Erythroblast (primary cell): ENCODE measurements at regions not wholly inside any gene's neighbourhood (a gene's known extent, or its start where the extent isn't known, plus 50 kb on each side); places are given as distances from the start of the nearest gene placed in this dataset.

ENCODE experiments used
- GATA1 ChIP-seq: IDR thresholded peaks from 2 replicates; pipeline ENCODE4 v1.6.1; 2011; ENCODE audit warnings: low read depth, mild to moderate bottlenecking, control low read depth, low read length, moderate library complexity
- POLR2A ChIP-seq: IDR thresholded peaks from 2 replicates; pipeline ENCODE4 v1.6.1; 2011; ENCODE audit warnings: mild to moderate bottlenecking, low read length

DNA sequence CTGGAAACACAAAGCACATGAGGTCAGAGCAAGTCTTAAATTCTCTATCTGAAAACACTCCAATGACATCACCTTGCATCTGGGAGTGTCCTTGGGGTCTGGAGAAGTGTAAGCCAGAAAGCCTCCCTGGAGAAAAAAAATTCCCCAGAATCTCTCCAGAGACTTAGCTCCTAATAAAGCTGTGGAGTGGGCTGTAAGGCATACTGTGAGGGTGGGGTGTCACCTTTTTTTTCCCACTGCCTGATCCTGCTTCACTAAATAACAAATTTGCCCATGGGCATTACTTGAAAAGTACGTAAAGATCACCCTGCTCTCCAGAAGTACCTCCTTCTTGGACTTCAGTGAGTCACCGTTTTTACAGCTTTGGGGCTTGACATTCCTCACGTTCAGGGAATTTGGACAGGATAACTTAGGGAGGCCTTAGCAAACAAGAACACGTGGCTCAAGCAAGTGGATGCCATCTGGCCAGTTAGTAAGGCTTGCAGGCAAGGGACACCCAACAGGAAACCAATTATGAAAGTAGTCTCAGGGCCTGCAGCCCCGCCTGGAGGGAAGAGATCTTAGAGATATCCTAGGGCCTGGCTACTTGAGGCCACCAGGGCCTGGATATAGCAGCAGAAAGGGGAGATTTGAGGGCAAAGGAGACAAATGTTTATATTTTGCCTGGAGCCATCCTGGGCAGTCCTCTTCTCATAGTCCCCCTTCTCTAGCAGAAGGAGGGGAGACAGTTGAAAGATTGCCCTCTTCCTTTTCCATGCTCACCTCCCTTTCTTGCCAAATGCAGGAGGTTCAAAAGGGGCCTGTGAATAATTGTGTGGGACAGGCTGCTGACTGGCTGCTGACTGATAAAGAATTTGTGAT lies 60.1 kb upstream of the PLAC1 start:
- no peak for TF ChIP-seq POLR2A
- TF ChIP-seq GATA1, result no peak
